CD4-positive, alpha-beta T cell (primary cell): ENCODE measurements at regions not wholly inside any gene's neighbourhood (a gene's known extent, or its start where the extent isn't known, plus 50 kb on each side); places are given as distances from the start of the nearest gene placed in this dataset.

Experiments
- ATAC-seq: fragments of 200-7000 bp; cut with Tn5 transposase; one replicate; pipeline ENCODE4 v1.10.0; 2022; ENCODE audit warnings: mild to moderate bottlenecking; ENCODE audit not compliant: poor library complexity
- CTCF ChIA-PET: fragments of 350-600 bp; sonication (Branson Sonifier 250); formaldehyde crosslinking; loops from one replicate; lab custom pipeline; 2021; ENCODE audit warnings: antibody characterized with exemption, inconsistent platforms; lab: Charles Lee
- POLR2A ChIA-PET: fragments of 350-600 bp; sonication (Branson Sonifier 250); formaldehyde crosslinking; loops from one replicate; lab custom pipeline; 2021; ENCODE audit warnings: antibody characterized with exemption, inconsistent platforms; lab: Charles Lee
- DNase-seq, 14 experiments: peaks; one replicate each; pipeline ENCODE4 v3.0.0-alpha.2; 2013 to 2020; ENCODE audit warnings: mixed read lengths in 2 of 14
- H3K27ac ChIP-seq, 2 donors: one replicate each; pipeline versions ENCODE4 v1.5.1 to v1.7.0; 2013; ENCODE audit warnings: low read length in 2 of 2, low read depth in 1 of 2, mild to moderate bottlenecking in 1 of 2
- H3K27me3 ChIP-seq, 2 experiments: 1 replicate in 1 of 2; 2 replicates in 1 of 2; pipeline versions ENCODE4 v1.6.1 to v1.7.0; 2013; ENCODE audit warnings: low read length in 2 of 2, control low read depth in 1 of 2, mild to moderate bottlenecking in 1 of 2, moderate library complexity in 1 of 2; ENCODE audit not compliant: insufficient read depth in 2 of 2, control insufficient read depth in 1 of 2
- H3K36me3 ChIP-seq: one replicate; pipeline ENCODE4 v1.6.1; 2013; ENCODE audit warnings: low read length, control low read depth; ENCODE audit not compliant: insufficient read depth
- H3K4me1 ChIP-seq: one replicate; pipeline ENCODE4 v1.6.1; 2013; ENCODE audit warnings: low read length, control low read depth; ENCODE audit not compliant: insufficient read depth
- H3K4me3 ChIP-seq: one replicate; pipeline ENCODE4 v1.5.1; 2013; ENCODE audit warnings: mild to moderate bottlenecking, low read length, moderate library complexity
- H3K9me3 ChIP-seq, 2 experiments: 1 replicate in 1 of 2; 2 replicates in 1 of 2; pipeline versions ENCODE4 v1.6.1 to v1.7.0; 2013; ENCODE audit warnings: low read length in 2 of 2, mild to moderate bottlenecking in 2 of 2, control low read depth in 1 of 2, moderate library complexity in 1 of 2; ENCODE audit not compliant: control insufficient read depth in 1 of 2, insufficient read depth in 1 of 2
- H3K27ac Mint-ChIP-seq: one replicate; pipeline ENCODE4 v1.8.0; 2020; ENCODE audit warnings: mixed read lengths
- H3K27me3 Mint-ChIP-seq: one replicate; pipeline ENCODE4 v1.8.0; 2021; ENCODE audit warnings: mixed read lengths
- H3K36me3 Mint-ChIP-seq: one replicate; pipeline ENCODE4 v1.8.0; 2021; ENCODE audit warnings: low read depth, mixed read lengths
- H3K4me1 Mint-ChIP-seq: one replicate; pipeline ENCODE4 v1.8.0; 2021; ENCODE audit warnings: low read depth, mixed read lengths
- H3K4me3 Mint-ChIP-seq: one replicate; pipeline ENCODE4 v1.8.0; 2020; ENCODE audit warnings: mild to moderate bottlenecking, mixed read lengths
- H3K9me3 Mint-ChIP-seq: one replicate; pipeline ENCODE4 v1.8.0; 2020; ENCODE audit warnings: mixed read lengths
- CTCF ChIP-seq: fragments of 200-600 bp; IDR thresholded peaks from one replicate; pipeline ENCODE4 v1.8.0; 2022; ENCODE audit warnings: antibody characterized with exemption, mild to moderate bottlenecking
- intact Hi-C, 2 experiments: fragments of 100-400 bp; cut with DNase I in 1 of 2; cut with micrococcal nuclease in 1 of 2; formaldehyde crosslinking; loops; one replicate each; pipeline versions ENCODE4 v1.15.1 to v1.9.0; 2023 to 2025; cut with DNase I, micrococcal nuclease

GRCh38 chr20:57804470-57805250 lies 94.8 kb upstream of the PMEPA1 start:
- Histone ChIP-seq H3K4me1 (no peaks in the 10 kb centered on the region), H3K27ac (no peak overlapping the region), H3K36me3 (no peaks in the 10 kb centered on the region), H3K4me3 (no peak overlapping the region), H3K27me3 (peaks cover 0 to 4% of the 10 kb centered on the region in 2 experiments), H3K9me3 (no peaks in the 10 kb centered on the region)
- ATAC-seq (no peak), DNase-seq (no peak)
- peaks cover 5% of the 10 kb centered on the region for H3K27me3 Mint-ChIP-seq
- H3K4me1 Mint-ChIP-seq: no peaks in the 10 kb centered on the region
- no peak overlapping the region for H3K4me3 Mint-ChIP-seq
- intact Hi-C loops: no loop called here
- POLR2A ChIA-PET: no interaction called here
- CTCF ChIA-PET: no interaction called here
- no peak for TF ChIP-seq CTCF
- no peak overlapping the region for H3K27ac Mint-ChIP-seq
- H3K9me3 Mint-ChIP-seq: no peaks in the 10 kb centered on the region
- H3K36me3 Mint-ChIP-seq: no peaks in the 10 kb centered on the region

DNA sequence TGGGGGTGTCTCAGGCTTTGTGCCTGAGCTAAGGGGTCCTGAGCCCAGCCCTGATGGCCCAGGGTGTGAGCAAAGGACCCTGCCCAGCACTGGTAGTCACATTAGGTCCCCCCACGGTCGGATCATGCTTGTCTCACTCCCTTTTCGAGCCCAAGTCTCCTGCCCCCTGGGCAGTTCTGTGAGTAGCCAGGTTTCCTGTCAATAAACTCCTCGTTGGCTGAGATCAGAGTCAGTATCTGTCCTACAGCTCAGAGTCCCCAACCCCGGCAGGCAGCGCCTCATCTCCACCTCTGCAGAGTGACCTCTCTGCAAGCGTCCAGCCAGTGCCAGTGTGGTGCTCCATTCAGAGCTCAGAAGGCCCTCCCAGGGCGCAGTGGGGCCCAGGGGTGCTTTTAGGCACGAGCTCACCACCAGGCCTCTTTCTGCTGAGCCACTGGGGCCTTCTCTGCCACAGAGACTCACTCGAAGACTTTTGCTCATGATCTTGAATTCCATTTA lies 93.7 kb upstream of the PMEPA1 start:
- intact Hi-C loops: no loop called here
- H3K36me3 Mint-ChIP-seq: no peaks in the 10 kb centered on the region
- no peaks in the 10 kb centered on the region for H3K4me1 ChIP-seq
- TF ChIP-seq CTCF: no peak
- H3K4me1 Mint-ChIP-seq: no peaks in the 10 kb centered on the region
- peaks cover 0 to 4% of the 10 kb centered on the region in 2 experiments for H3K27me3 ChIP-seq
- peaks cover 5% of the 10 kb centered on the region for H3K27me3 Mint-ChIP-seq
- H3K4me3 Mint-ChIP-seq: no peak overlapping the region
- H3K9me3 ChIP-seq: no peaks in the 10 kb centered on the region
- no peak overlapping the region for H3K4me3 ChIP-seq
- ChIA-PET CTCF (no interaction called here), POLR2A (no interaction called here)
- no peak for ATAC-seq
- no peaks in the 10 kb centered on the region for H3K9me3 Mint-ChIP-seq
- H3K36me3 ChIP-seq: no peaks in the 10 kb centered on the region
- no peak for DNase-seq
- H3K27ac Mint-ChIP-seq: no peak overlapping the region
- H3K27ac ChIP-seq: no peak overlapping the region

DNA sequence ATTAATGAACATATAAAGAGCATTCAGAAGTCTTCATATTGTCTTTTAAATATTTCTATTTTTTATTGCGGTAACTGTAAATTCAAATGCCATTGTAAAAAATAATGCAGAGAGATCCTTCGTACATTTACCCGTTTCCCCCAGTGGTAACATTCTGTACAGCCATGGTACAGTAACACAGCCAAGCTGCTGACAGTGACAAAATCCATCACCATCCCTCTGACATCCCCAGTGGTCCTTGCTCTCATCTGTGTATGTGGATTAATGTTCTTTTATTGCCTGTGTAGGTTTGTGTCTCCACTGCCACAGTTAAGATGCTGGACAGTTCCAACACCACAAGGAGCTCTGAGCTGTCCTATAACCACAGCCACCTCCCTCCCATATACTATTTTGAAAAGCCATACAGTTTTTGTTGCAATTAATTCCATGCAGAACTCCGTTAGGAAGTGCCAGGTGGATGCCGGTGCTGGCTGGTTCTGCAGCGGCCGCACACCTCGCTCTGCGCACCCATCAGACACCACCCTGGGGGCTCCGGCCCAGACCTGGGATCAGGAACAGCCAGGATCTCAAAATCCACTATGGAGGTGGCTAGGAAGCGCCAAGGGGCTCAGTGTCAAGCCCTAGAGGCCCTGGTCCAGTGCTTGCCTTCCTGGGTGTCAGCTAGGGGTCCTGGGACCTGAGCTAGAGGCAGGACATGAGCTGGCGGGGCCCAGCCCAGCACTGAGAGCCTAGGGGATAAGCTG lies 93.1 kb upstream of the PMEPA1 start:
- no peak overlapping the region for H3K4me3 Mint-ChIP-seq
- intact Hi-C loops: no loop called here
- no peak for ATAC-seq
- TF ChIP-seq CTCF: no peak
- no peak overlapping the region for H3K27ac ChIP-seq
- H3K4me3 ChIP-seq: no peak overlapping the region
- no peak overlapping the region for H3K27ac Mint-ChIP-seq
- ChIA-PET POLR2A (no interaction called here), CTCF (no interaction called here)
- H3K36me3 Mint-ChIP-seq: no peaks in the 10 kb centered on the region
- no peak for DNase-seq
- H3K9me3 Mint-ChIP-seq: no peaks in the 10 kb centered on the region
- H3K36me3 ChIP-seq: no peaks in the 10 kb centered on the region
- no peaks in the 10 kb centered on the region for H3K4me1 Mint-ChIP-seq
- no peaks in the 10 kb centered on the region for H3K4me1 ChIP-seq
- H3K27me3 ChIP-seq: peaks cover 0 to 4% of the 10 kb centered on the region in 2 experiments
- peaks cover 5% of the 10 kb centered on the region for H3K27me3 Mint-ChIP-seq
- no peaks in the 10 kb centered on the region for H3K9me3 ChIP-seq
